Neuronal stem cell (in vitro differentiated cells): ENCODE measurements at regions not wholly inside any gene's neighbourhood (a gene's known extent, or its start where the extent isn't known, plus 50 kb on each side); places are given as distances from the start of the nearest gene placed in this dataset.

ENCODE experiments used
- DNase-seq: peaks from one replicate; pipeline ENCODE4 v3.0.0-alpha.2; 2013; ENCODE audit warnings: low spot score
- H2AFZ ChIP-seq: one replicate; pipeline ENCODE4 v1.6.1; 2013; ENCODE audit warnings: mild to moderate bottlenecking, low read length, inconsistent platforms
- H2AK5ac ChIP-seq: 2 replicates; pipeline ENCODE4 v1.6.1; 2013; ENCODE audit warnings: low read depth, mild to moderate bottlenecking, inconsistent platforms, low read length, moderate library complexity, mixed read lengths
- H2BK120ac ChIP-seq: 2 replicates; pipeline ENCODE4 v1.6.1; 2013; ENCODE audit warnings: low read depth, mild to moderate bottlenecking, inconsistent platforms, low read length, moderate library complexity, mixed read lengths
- H2BK12ac ChIP-seq: one replicate; pipeline ENCODE4 v1.6.1; 2013; ENCODE audit warnings: low read length, inconsistent platforms
- H2BK15ac ChIP-seq: 2 replicates; pipeline ENCODE4 v1.6.1; 2013; ENCODE audit warnings: mild to moderate bottlenecking, low read length, inconsistent platforms, mixed read lengths
- H2BK5ac ChIP-seq: one replicate; pipeline ENCODE4 v1.6.1; 2013; ENCODE audit warnings: inconsistent platforms, mild to moderate bottlenecking, low read length, moderate library complexity
- H3K14ac ChIP-seq: one replicate; pipeline ENCODE4 v1.6.1; 2013; ENCODE audit warnings: low read length, inconsistent platforms
- H3K18ac ChIP-seq: 2 replicates; pipeline ENCODE4 v1.6.1; 2013; ENCODE audit warnings: low read length, inconsistent platforms
- H3K23ac ChIP-seq: 2 replicates; pipeline ENCODE4 v1.6.1; 2013; ENCODE audit warnings: low read depth, mild to moderate bottlenecking, mixed read lengths, low read length, inconsistent platforms; ENCODE audit not compliant: poor library complexity
- H3K27ac ChIP-seq: replicated peaks from 3 replicates; pipeline ENCODE4 v1.5.1; 2013; ENCODE audit warnings: low read length, inconsistent platforms
- H3K27me3 ChIP-seq, 3 experiments: 2 replicates each; pipeline ENCODE4 v1.6.1; 2013; ENCODE audit warnings: low read length in 3 of 3, mild to moderate bottlenecking in 2 of 3, inconsistent platforms in 1 of 3, low read depth in 1 of 3, mixed read lengths in 1 of 3, moderate library complexity in 1 of 3; ENCODE audit not compliant: control insufficient read depth in 3 of 3, insufficient read depth in 3 of 3
- H3K36me3 ChIP-seq, 2 donors: replicated peaks in 1 of 2; 2 replicates each; pipeline ENCODE4 v1.6.1; 2013; ENCODE audit warnings: low read length in 2 of 2; ENCODE audit not compliant: control insufficient read depth in 2 of 2, insufficient read depth in 2 of 2
- H3K4ac ChIP-seq: 2 replicates; pipeline ENCODE4 v1.6.1; 2013; ENCODE audit warnings: inconsistent platforms, mild to moderate bottlenecking, low read length, moderate library complexity
- H3K4me1 ChIP-seq, 2 donors: 1 replicate in 1 of 2; 2 replicates in 1 of 2; pipeline ENCODE4 v1.6.1; 2013; ENCODE audit warnings: low read length in 2 of 2, low read depth in 1 of 2; ENCODE audit not compliant: control insufficient read depth in 2 of 2, insufficient read depth in 1 of 2
- H3K4me2 ChIP-seq: one replicate; pipeline ENCODE4 v1.6.1; 2013; ENCODE audit warnings: mild to moderate bottlenecking, low read length, inconsistent platforms; ENCODE audit not compliant: insufficient read depth, poor library complexity, severe bottlenecking
- H3K4me3 ChIP-seq, 2 donors: 2 replicates each; pipeline ENCODE4 v1.5.1; 2013; ENCODE audit warnings: low read length in 2 of 2, mild to moderate bottlenecking in 2 of 2, inconsistent platforms in 1 of 2, moderate library complexity in 1 of 2
- H3K79me1 ChIP-seq: one replicate; pipeline ENCODE4 v1.6.1; 2013; ENCODE audit warnings: low read depth, mild to moderate bottlenecking, inconsistent platforms, low read length, moderate library complexity
- H3K9ac ChIP-seq: one replicate; pipeline ENCODE4 v1.6.1; 2013; ENCODE audit warnings: mild to moderate bottlenecking, low read depth, low read length, inconsistent platforms; ENCODE audit not compliant: poor library complexity
- H3K9me3 ChIP-seq, 2 donors: replicated peaks in 1 of 2; 2 replicates each; pipeline versions ENCODE3 to v1.6.1; 2013; ENCODE audit warnings: low read length in 2 of 2, mild to moderate bottlenecking in 2 of 2, inconsistent platforms in 1 of 2, low read depth in 1 of 2, mixed read lengths in 1 of 2, moderate library complexity in 1 of 2; ENCODE audit not compliant: control insufficient read depth in 2 of 2, insufficient read depth in 1 of 2
- H4K8ac ChIP-seq: one replicate; pipeline ENCODE4 v1.6.1; 2013; ENCODE audit warnings: low read depth, mild to moderate bottlenecking, inconsistent platforms, low read length, moderate library complexity
- H4K91ac ChIP-seq: one replicate; pipeline ENCODE4 v1.6.1; 2013; ENCODE audit warnings: low read length, low read depth, mild to moderate bottlenecking, inconsistent platforms; ENCODE audit not compliant: poor library complexity
- WGBS, 2 donors: extraction: QIAGEN DNeasy Blood & Tissue Kit; methylation state at CpG; one replicate each; pipeline ENCODE4 v1.1.7; 2013; ENCODE audit warnings: missing lambda C conversion rate in 2 of 2, mixed read lengths in 1 of 2; ENCODE audit not compliant: insufficient read length in 2 of 2, insufficient replicate concordance in 1 of 2; ENCODE audit errors: extremely low coverage in 2 of 2; 5-methylcytosine and 5-hydroxymethylcytosine counted together

DNA sequence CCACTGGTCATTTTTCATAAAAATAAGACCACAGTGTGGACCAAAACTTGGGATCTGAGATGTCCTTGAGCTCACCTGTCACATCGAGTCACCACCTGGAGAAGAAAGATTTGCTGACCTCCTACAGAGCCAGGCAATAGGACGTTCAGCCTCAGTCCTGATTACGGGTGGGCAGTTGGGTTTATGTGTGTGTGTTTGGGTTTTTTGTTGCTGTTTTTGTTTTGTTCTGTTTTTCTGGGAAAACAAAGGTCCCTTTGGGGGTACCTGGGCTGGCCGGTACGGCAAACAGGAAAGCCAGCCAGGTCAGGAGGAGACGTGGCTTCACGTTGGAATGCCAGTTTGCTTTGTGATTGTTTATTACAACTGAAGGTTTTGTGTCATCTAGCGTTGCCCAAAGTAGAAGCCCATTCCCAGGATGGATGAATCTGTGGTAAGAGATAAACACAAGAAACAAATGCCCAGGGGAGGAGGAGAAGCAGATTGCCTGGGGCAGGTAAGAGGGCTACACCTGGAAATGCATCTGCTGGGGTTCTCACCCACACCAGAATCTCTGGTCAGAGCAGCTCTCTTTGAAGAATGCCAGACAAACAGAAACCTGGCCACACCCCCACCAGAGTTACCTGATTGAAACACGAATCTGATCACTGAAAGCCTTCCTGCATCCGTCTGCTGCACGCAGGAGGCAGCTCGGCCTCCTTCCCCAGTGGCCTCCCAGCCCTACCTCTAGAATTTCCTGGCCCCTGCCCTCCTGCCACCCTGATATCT is 100.1 kb upstream of the DIO3 start:
- H3K27ac ChIP-seq = no peak overlapping the region
- H3K9me3 ChIP-seq = peaks cover 0 to 2% of the 10 kb centered on the region in 2 donors

GRCh38 chr14:101461891-101462290 is 99.4 kb upstream of the DIO3 start:
- no CpG with 5 or more reads among the region's 8 CpGs for WGBS, 2 donors
- H3K4ac ChIP-seq = no peak overlapping the region
- no peak overlapping the region for H3K14ac ChIP-seq
- H2BK12ac ChIP-seq = peak overlapping the region; percentile 4
- peak overlapping the region; percentile 68 for H2AK5ac ChIP-seq
- H3K79me1 ChIP-seq = peaks cover 1% of the 10 kb centered on the region
- peak overlapping the region; percentile 45 for H3K23ac ChIP-seq
- peaks cover 0 to 2% of the 10 kb centered on the region in 2 donors for H3K9me3 ChIP-seq
- H2BK120ac ChIP-seq = no peak overlapping the region
- H3K4me1 ChIP-seq = peaks cover 2 to 4% of the 10 kb centered on the region in 2 donors
- H3K9ac ChIP-seq = peak overlapping the region; percentile 51
- H3K27ac ChIP-seq = no peak overlapping the region
- no peak for DNase-seq
- H3K27me3 ChIP-seq = peaks cover 2 to 52% (median 42%) of the 10 kb centered on the region in 3 experiments
- H3K36me3 ChIP-seq = no peaks in the 10 kb centered on the region
- H3K4me3 ChIP-seq = no peak overlapping the region
- no peak overlapping the region for H4K8ac ChIP-seq
- no peak overlapping the region for H3K4me2 ChIP-seq
- peak overlapping the region; percentile 49 for H2AFZ ChIP-seq
- H4K91ac ChIP-seq = no peak overlapping the region
- H3K18ac ChIP-seq = no peak overlapping the region
- no peak overlapping the region for H2BK5ac ChIP-seq
- H2BK15ac ChIP-seq = no peak overlapping the region

More for the DNA sequence above, 100.1 kb upstream of the DIO3 start:
- Histone ChIP-seq H4K91ac (no peak overlapping the region), H2BK12ac (no peak overlapping the region), H2BK120ac (no peak overlapping the region), H3K18ac (peak overlapping the region; percentile 28), H3K23ac (no peak overlapping the region), H3K4ac (no peak overlapping the region), H3K4me3 (peak overlapping the region in 1 of 2 donors; percentile 20), H2BK5ac (no peak overlapping the region), H3K79me1 (no peaks in the 10 kb centered on the region), H3K9ac (peak overlapping the region; percentile 51), H2AFZ (no peak overlapping the region), H3K4me2 (no peak overlapping the region), H3K4me1 (peaks cover 2 to 6% of the 10 kb centered on the region in 2 donors), H4K8ac (no peak overlapping the region), H3K36me3 (no peaks in the 10 kb centered on the region), H2BK15ac (no peak overlapping the region), H3K14ac (no peak overlapping the region), H3K27me3 (peaks cover 2 to 55% (median 49%) of the 10 kb centered on the region in 3 experiments), H2AK5ac (peak overlapping the region; percentile 68)
- no CpG with 5 or more reads among the region's 12 CpGs for WGBS, 2 donors
- no peak for DNase-seq

DNA sequence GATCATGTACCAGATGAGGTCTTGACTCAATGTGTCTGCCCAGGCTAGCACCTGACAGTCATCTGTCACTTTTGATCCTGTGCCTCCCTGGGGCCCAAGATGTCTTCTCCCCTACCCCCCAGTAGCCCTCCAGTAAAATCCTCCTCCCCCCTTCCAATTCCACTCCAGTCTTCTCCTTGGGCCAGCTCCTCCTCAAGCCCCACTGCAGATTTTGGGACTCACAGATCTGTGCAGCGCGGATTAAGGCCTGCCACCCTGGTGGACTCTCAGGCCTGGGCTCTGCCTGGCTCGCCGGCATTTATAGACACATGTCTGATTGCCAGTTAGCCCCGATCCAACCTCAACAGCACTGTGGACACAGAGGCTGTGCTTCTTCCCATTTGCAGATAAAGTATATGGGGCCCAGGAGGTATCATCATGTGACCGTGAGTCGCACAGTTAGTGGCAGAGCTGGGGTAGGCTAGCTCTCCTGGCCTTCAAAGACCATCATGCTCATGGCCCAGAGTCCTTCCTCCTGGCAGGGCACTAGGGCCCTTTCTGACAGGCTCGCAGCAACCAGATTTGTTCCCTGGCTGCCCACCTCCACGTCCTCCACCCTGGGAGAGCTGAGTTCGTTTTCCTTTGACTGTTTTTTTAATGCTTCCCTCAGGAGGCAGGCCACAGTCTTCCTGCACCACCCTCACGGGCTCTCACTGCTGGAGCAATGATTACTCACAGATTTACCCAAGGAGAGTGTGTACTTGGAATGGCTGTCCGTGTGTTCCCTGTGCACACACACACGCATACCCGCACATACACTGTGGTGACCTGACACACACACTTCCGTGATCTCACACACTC is 98.3 kb upstream of the DIO3 start:
- Histone ChIP-seq H3K23ac (peak overlapping the region; percentile 50), H3K18ac (no peak overlapping the region), H3K4me3 (no peak overlapping the region), H4K91ac (no peak overlapping the region), H3K36me3 (no peaks in the 10 kb centered on the region), H3K27me3 (peaks cover 2 to 48% (median 38%) of the 10 kb centered on the region in 3 experiments), H2AK5ac (no peak overlapping the region), H3K4me1 (peaks cover 2 to 4% of the 10 kb centered on the region in 2 donors), H2BK120ac (no peak overlapping the region), H3K14ac (no peak overlapping the region), H2BK12ac (no peak overlapping the region), H3K9me3 (peaks cover 0 to 2% of the 10 kb centered on the region in 2 donors), H2BK5ac (no peak overlapping the region), H3K4me2 (no peak overlapping the region), H4K8ac (no peak overlapping the region), H3K4ac (no peak overlapping the region), H3K79me1 (peaks cover 1% of the 10 kb centered on the region), H3K9ac (no peak overlapping the region), H2BK15ac (no peak overlapping the region), H2AFZ (no peak overlapping the region), H3K27ac (no peak overlapping the region)
- no peak for DNase-seq
- no CpG with 5 or more reads among the region's 15 CpGs for WGBS, 2 donors
